GM12864 (cell line): ENCODE measurements at regions not wholly inside any gene's neighbourhood (a gene's known extent, or its start where the extent isn't known, plus 50 kb on each side); places are given as distances from the start of the nearest gene placed in this dataset.
A peak's percentile ranks its signal among the peaks of the same experiment; 100 is the strongest.

Experiments
- DNase-seq: peaks from one replicate; pipeline ENCODE4 v3.0.0-alpha.2; 2011; ENCODE audit warnings: low read depth
- H3K4me3 ChIP-seq: 2 replicates; pipeline ENCODE4 v1.5.1; 2011; ENCODE audit warnings: mild to moderate bottlenecking, low read depth, low read length, control low read depth
- TF ChIP-seq, protein P1 (sequence below): IDR thresholded peaks from 2 replicates; pipeline ENCODE4 v1.5.1; 2011; ENCODE audit warnings: low read depth, mild to moderate bottlenecking, moderate library complexity, low read length, control low read depth, inconsistent platforms; ENCODE audit errors: missing control alignments

DNA sequence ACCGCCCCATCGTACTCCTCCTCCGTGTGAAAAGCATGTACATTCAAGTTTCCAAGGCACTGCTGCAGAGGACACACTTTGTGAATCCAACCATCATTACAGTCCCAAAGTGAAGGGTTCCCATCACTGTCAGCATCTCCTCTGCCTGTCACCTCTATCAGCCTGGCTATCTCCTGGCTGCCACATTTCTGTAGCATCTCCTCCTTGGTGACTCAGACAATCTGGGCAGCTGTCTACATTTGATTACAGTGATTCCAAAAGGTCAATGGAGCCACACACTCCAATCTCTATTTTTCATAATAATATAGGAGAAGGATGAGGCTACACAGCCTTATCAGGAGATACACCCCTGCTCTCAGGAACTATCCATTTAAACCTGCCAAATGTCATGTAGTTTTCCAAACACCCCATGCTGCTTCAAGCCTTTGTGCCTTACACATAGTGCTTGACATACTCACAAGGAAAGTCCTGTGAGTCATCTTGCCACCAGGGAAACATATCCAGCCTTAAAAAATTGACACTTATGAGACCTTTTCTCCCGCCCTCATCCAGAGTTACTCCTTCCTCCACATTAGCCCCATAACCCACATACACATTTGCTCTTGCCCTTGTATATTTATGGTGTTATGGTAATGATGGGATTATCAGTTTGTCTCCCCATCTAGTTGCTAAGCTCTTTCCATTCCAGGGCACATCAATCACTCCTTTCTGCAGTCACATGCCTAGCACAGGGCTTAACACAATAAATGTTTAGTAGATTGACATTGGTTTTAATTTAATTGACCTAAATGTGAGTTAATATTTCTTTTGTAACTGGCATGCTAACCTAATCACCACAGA is 250.1 kb upstream of the CDH5 start:
- TF ChIP-seq, protein P1, sequence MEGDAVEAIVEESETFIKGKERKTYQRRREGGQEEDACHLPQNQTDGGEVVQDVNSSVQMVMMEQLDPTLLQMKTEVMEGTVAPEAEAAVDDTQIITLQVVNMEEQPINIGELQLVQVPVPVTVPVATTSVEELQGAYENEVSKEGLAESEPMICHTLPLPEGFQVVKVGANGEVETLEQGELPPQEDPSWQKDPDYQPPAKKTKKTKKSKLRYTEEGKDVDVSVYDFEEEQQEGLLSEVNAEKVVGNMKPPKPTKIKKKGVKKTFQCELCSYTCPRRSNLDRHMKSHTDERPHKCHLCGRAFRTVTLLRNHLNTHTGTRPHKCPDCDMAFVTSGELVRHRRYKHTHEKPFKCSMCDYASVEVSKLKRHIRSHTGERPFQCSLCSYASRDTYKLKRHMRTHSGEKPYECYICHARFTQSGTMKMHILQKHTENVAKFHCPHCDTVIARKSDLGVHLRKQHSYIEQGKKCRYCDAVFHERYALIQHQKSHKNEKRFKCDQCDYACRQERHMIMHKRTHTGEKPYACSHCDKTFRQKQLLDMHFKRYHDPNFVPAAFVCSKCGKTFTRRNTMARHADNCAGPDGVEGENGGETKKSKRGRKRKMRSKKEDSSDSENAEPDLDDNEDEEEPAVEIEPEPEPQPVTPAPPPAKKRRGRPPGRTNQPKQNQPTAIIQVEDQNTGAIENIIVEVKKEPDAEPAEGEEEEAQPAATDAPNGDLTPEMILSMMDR, result no peak
- DNase-seq, result no peak
- no peak overlapping the region for H3K4me3 ChIP-seq

DNA sequence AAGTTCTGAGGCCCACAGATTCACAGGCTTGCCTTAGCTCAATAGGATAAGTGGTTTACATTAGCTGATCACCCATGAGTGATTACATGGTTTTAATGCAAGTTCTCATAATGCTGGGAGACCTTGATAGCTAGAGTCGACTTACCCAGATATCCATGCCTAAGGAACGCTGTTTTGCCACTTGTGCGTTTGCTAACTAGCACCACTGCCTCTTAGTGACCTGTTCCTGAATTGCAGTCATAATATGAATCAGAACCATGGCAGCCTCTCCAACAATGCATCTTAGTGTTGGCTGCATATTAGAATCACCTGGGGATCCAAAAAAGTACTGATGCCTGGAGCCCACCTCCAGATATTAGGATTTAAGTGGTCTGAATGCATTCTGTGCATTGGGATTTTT is 251.1 kb upstream of the CDH5 start:
- no peak for DNase-seq
- TF ChIP-seq, protein P1, result peak; percentile 19
- H3K4me3 ChIP-seq, result no peak overlapping the region

DNA sequence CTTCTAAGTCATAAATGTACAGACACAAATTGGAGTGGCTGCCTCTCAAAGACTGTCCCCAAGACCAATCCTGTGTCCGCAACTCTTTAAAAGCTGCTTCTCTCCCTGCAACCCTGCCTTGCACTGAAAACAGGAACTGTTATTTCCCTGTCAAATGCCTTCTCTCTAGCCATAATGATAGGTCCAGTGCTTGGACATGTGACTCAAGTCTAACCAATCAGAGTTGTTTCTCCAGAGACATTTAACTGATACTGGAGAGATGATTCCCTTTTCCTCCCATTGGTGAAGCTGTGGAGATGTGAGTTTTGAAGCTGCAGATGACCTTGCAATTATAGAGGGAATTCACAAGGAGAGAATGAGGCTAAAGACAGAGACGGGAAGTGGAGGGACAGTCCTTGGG is 253.3 kb upstream of the CDH5 start:
- DNase-seq, result no peak
- TF ChIP-seq, protein P1, result no peak

DNA sequence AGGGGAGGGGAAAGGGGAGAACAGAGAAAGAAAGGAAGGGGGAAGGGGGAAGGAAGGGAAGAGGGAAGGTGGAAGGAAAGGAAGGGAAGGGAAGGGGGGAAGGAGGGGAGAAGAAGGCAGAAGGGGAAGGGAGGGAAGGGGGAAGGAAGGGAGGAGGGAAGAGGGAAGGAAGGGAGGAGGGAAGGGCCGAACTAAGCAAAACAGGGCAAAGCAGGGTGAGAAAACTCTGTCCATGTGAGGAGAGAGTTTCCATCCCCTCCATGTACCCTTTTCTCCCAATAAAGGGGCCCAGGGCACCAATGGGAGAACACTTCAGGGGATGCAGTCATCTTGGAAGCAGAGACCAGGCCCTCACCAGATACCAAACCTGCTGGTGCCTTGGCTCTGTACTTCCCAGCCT is 256.8 kb upstream of the CDH5 start:
- TF ChIP-seq, protein P1, result no peak
- H3K4me3 ChIP-seq, result no peak overlapping the region
- DNase-seq, result no peak

More for the DNA sequence above, 253.3 kb upstream of the CDH5 start:
- no peak overlapping the region for H3K4me3 ChIP-seq

DNA sequence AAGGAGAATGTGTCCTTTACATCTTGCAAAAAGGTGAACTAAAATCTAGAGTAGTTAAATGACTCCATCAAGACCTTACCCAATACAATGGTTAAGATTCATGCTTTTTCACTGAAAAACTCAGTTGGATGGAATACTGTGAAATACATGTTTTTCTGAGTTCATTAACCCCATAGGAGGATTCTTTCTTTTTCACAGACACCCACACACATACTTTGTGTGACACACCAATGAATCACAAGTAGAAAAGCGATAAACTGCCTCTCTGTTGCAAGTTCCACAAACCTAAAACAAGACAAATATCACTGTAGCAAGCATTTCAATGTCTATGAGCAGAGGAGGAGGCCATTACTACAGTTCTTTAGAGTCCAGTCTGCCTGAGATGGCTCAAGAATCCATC is 258.8 kb upstream of the CDH5 start:
- H3K4me3 ChIP-seq, result no peak overlapping the region
- TF ChIP-seq, protein P1, result no peak
- no peak for DNase-seq

DNA sequence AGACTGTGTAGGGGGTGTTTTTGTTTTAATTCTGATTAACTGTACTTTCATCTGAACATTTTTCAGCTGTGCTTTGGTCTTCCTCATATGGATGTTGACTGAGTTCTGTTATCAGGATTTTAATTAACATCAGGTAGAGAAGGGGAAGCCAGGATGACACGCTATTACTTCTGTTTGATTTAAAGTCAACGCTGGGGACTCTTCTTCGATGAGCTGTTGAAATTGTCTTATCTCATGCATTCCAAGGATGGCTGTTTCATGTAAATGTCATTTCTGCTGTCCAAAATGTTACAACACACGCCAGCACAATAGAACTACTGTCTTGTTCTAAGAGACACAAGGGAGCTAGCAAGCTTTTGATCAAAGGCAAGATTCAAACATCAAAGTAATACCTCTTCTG is 263.3 kb upstream of the CDH5 start:
- DNase-seq, result no peak
- H3K4me3 ChIP-seq, result no peak overlapping the region
- TF ChIP-seq, protein P1, result no peak

DNA sequence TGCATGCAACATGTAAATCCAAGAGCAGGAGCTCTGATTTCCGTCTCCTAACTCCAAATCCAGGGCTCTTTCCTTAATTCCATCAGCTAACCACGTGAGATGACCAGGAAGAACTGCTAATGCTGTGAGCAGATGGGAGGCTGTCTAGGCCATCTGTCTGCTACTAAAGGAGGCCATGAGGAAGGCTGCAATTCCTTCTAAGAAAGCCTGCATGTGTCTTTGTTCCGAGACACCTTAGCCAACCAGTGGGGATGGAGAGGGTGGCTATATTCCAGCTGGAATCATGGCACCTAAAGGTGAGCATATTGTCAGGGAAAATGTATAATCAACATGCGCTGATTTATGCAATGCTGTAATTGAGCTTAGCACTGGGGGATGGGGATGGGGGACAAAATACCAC is 267.2 kb upstream of the CDH5 start:
- no peak overlapping the region for H3K4me3 ChIP-seq
- TF ChIP-seq, protein P1, result no peak
- no peak for DNase-seq
